SK-N-SH treated with all-trans-retinoic acid at 6 μM for 48 hours (cell line): ENCODE measurements at regions not wholly inside any gene's neighbourhood (a gene's known extent, or its start where the extent isn't known, plus 50 kb on each side); places are given as distances from the start of the nearest gene placed in this dataset.

Source experiments
- ISL1 ChIP-seq: fragments of 250-450 bp; sonication (Bioruptor Pico); IDR thresholded peaks from 2 replicates; pipeline ENCODE4 v2.1.2; 2022; ENCODE audit warnings: mild to moderate bottlenecking, moderate library complexity
- POU6F1 ChIP-seq: fragments of 250-450 bp; sonication (Bioruptor Pico); IDR thresholded peaks from 2 replicates; pipeline ENCODE4 v1.8.0; 2021; ENCODE audit warnings: low read depth, mild to moderate bottlenecking, moderate library complexity, borderline replicate concordance
- RARB ChIP-seq: fragments of 250-450 bp; sonication (Bioruptor Pico); IDR thresholded peaks from 2 replicates; pipeline ENCODE4 v1.8.0; 2021; ENCODE audit warnings: mild to moderate bottlenecking, moderate library complexity
- TF ChIP-seq, protein P1 (sequence below): fragments of 250-450 bp; sonication (Bioruptor Pico); IDR thresholded peaks from 2 replicates; pipeline ENCODE4 v1.5.0; 2020; ENCODE audit warnings: mild to moderate bottlenecking, moderate library complexity

DNA sequence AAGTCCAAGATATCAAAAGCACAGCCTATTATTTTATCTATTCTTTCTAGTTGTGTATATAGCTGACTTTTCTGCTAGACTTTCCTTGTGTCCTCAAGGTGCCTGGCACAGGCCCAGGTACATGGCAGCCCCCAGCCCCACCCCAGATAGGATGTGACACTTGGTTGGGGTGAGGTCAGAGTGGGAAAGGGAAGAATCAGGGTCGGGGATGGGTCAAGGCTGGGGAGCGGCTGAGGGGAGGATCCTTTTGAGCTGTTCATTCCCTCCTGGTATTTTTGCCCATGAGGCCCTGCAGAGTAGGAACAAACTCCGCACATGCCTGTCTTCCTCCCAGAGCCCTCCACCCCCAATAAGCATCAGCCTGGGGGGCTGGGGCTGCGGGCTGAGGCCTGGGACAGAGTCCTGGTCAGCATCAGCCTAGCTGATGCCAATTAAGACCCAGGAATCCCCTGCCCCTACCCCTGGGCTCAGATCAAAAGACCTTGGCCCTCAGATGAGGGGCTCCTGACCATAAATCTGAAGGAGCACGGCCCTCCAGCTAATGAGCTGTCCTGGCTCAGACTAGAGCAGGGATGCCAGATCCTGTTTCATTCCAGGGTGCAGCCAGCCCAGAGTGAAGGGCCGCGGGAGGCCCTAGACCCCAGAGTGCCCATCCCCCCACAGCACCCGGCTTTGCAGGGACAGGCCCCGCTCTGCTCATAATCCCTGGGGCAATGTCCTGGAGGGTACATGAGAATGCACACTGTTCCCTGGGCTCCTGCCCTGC is 85.3 kb downstream of the SDC1 start:
- TF ChIP-seq POU6F1 (CRISPR knock-in tag), result no peak
- TF ChIP-seq, protein P1, sequence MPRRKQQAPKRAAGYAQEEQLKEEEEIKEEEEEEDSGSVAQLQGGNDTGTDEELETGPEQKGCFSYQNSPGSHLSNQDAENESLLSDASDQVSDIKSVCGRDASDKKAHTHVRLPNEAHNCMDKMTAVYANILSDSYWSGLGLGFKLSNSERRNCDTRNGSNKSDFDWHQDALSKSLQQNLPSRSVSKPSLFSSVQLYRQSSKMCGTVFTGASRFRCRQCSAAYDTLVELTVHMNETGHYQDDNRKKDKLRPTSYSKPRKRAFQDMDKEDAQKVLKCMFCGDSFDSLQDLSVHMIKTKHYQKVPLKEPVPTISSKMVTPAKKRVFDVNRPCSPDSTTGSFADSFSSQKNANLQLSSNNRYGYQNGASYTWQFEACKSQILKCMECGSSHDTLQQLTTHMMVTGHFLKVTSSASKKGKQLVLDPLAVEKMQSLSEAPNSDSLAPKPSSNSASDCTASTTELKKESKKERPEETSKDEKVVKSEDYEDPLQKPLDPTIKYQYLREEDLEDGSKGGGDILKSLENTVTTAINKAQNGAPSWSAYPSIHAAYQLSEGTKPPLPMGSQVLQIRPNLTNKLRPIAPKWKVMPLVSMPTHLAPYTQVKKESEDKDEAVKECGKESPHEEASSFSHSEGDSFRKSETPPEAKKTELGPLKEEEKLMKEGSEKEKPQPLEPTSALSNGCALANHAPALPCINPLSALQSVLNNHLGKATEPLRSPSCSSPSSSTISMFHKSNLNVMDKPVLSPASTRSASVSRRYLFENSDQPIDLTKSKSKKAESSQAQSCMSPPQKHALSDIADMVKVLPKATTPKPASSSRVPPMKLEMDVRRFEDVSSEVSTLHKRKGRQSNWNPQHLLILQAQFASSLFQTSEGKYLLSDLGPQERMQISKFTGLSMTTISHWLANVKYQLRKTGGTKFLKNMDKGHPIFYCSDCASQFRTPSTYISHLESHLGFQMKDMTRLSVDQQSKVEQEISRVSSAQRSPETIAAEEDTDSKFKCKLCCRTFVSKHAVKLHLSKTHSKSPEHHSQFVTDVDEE (CRISPR knock-in tag), result no peak
- TF ChIP-seq ISL1 (CRISPR knock-in tag), result no peak
- no peak for TF ChIP-seq RARB (CRISPR knock-in tag)
